ENCODE measurements at regions not wholly inside any gene's neighbourhood (a gene's known extent, or its start where the extent isn't known, plus 50 kb on each side); places are given as distances from the start of the nearest gene placed in this dataset.

DNA sequence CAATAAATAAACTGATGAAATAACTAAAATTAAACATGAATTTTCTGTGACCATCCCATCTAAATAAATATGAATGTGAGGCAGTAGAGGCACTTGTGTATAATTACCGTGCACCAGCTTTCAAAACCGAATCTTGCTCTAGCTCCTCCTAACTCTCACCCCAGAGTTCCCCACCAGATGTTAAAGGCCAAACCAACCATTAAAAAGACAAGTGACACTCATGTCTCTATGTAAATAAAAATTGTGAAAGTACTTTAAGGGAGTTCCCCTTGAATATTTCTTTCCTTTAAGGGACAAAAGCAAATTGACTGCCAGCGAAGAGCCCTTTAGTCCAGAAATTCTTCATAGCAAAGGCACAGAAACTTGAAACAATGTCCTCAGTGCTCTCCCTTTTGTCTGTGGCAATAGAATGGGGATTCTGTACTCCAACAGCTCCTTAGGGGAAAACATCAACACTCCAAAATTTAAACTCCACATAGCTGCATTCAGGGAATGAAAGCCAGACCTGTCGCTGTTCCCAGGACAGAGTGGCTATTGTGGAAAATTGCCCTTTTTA is 101.7 kb upstream of the SOX21 start:
- ATAC-seq (no peak), DNase-seq (ENCODE audit: low spot score) (no peak)
- CTCF ChIA-PET: interaction anchor here (1.2 kb wide), 1 partner anchor 14 kb away, joined by 4 read pairs; no protein-coding TSS in a partner anchor
- Mint-ChIP-seq H3K27me3 (ENCODE audit: low read depth) (no peaks in the 10 kb centered on the region), H3K36me3 (no peaks in the 10 kb centered on the region), H3K9me3 (no peaks in the 10 kb centered on the region; the same call in 1 of the 2 replicates), H3K27ac (no peak overlapping the region), H3K4me3 (no peak overlapping the region), H3K4me1 (peaks cover 11% of the 10 kb centered on the region)
- no peak for TF ChIP-seq MYBL2 (CRISPR knock-in tag; IDR thresholded peaks at IDR 0.05)
- TF ChIP-seq JAZF1 (CRISPR knock-in tag; IDR thresholded peaks at IDR 0.05): no peak
- no peak for TF ChIP-seq NR1H2 (CRISPR knock-in tag; IDR thresholded peaks at IDR 0.05)
- TF ChIP-seq JUN (CRISPR knock-in tag; IDR thresholded peaks at IDR 0.05): no peak
- TF ChIP-seq, protein P1, sequence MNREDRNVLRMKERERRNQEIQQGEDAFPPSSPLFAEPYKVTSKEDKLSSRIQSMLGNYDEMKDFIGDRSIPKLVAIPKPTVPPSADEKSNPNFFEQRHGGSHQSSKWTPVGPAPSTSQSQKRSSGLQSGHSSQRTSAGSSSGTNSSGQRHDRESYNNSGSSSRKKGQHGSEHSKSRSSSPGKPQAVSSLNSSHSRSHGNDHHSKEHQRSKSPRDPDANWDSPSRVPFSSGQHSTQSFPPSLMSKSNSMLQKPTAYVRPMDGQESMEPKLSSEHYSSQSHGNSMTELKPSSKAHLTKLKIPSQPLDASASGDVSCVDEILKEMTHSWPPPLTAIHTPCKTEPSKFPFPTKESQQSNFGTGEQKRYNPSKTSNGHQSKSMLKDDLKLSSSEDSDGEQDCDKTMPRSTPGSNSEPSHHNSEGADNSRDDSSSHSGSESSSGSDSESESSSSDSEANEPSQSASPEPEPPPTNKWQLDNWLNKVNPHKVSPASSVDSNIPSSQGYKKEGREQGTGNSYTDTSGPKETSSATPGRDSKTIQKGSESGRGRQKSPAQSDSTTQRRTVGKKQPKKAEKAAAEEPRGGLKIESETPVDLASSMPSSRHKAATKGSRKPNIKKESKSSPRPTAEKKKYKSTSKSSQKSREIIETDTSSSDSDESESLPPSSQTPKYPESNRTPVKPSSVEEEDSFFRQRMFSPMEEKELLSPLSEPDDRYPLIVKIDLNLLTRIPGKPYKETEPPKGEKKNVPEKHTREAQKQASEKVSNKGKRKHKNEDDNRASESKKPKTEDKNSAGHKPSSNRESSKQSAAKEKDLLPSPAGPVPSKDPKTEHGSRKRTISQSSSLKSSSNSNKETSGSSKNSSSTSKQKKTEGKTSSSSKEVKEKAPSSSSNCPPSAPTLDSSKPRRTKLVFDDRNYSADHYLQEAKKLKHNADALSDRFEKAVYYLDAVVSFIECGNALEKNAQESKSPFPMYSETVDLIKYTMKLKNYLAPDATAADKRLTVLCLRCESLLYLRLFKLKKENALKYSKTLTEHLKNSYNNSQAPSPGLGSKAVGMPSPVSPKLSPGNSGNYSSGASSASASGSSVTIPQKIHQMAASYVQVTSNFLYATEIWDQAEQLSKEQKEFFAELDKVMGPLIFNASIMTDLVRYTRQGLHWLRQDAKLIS (CRISPR knock-in tag; IDR thresholded peaks at IDR 0.05; ENCODE audit: borderline replicate concordance): no peak
- no peak for TF ChIP-seq RORB (CRISPR knock-in tag; IDR thresholded peaks at IDR 0.05)
- TF ChIP-seq, protein P2, sequence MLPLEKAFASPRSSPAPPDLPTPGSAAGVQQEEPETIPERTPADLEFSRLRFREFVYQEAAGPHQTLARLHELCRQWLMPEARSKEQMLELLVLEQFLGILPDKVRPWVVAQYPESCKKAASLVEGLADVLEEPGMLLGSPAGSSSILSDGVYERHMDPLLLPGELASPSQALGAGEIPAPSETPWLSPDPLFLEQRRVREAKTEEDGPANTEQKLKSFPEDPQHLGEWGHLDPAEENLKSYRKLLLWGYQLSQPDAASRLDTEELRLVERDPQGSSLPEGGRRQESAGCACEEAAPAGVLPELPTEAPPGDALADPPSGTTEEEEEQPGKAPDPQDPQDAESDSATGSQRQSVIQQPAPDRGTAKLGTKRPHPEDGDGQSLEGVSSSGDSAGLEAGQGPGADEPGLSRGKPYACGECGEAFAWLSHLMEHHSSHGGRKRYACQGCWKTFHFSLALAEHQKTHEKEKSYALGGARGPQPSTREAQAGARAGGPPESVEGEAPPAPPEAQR (CRISPR knock-in tag; IDR thresholded peaks at IDR 0.05): no peak
- TF ChIP-seq NR2C2 (CRISPR knock-in tag; IDR thresholded peaks at IDR 0.05): no peak
- TF ChIP-seq FOXP1 (CRISPR knock-in tag; IDR thresholded peaks at IDR 0.05; ENCODE audit: borderline replicate concordance): no peak
- TF ChIP-seq SOX15 (CRISPR knock-in tag; IDR thresholded peaks at IDR 0.05): no peak
- TF ChIP-seq, protein P3, sequence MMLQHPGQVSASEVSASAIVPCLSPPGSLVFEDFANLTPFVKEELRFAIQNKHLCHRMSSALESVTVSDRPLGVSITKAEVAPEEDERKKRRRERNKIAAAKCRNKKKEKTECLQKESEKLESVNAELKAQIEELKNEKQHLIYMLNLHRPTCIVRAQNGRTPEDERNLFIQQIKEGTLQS (CRISPR knock-in tag; conservative IDR thresholded peaks at IDR 0.05): no peak
- TF ChIP-seq ZNF416 (CRISPR knock-in tag; IDR thresholded peaks at IDR 0.05): no peak
- TF ChIP-seq ZNF423 (CRISPR knock-in tag; IDR thresholded peaks at IDR 0.05): no peak
- TF ChIP-seq ZNF317 (CRISPR knock-in tag; IDR thresholded peaks at IDR 0.05; ENCODE audit: borderline replicate concordance, low read depth): no peak
- TF ChIP-seq, protein P4, sequence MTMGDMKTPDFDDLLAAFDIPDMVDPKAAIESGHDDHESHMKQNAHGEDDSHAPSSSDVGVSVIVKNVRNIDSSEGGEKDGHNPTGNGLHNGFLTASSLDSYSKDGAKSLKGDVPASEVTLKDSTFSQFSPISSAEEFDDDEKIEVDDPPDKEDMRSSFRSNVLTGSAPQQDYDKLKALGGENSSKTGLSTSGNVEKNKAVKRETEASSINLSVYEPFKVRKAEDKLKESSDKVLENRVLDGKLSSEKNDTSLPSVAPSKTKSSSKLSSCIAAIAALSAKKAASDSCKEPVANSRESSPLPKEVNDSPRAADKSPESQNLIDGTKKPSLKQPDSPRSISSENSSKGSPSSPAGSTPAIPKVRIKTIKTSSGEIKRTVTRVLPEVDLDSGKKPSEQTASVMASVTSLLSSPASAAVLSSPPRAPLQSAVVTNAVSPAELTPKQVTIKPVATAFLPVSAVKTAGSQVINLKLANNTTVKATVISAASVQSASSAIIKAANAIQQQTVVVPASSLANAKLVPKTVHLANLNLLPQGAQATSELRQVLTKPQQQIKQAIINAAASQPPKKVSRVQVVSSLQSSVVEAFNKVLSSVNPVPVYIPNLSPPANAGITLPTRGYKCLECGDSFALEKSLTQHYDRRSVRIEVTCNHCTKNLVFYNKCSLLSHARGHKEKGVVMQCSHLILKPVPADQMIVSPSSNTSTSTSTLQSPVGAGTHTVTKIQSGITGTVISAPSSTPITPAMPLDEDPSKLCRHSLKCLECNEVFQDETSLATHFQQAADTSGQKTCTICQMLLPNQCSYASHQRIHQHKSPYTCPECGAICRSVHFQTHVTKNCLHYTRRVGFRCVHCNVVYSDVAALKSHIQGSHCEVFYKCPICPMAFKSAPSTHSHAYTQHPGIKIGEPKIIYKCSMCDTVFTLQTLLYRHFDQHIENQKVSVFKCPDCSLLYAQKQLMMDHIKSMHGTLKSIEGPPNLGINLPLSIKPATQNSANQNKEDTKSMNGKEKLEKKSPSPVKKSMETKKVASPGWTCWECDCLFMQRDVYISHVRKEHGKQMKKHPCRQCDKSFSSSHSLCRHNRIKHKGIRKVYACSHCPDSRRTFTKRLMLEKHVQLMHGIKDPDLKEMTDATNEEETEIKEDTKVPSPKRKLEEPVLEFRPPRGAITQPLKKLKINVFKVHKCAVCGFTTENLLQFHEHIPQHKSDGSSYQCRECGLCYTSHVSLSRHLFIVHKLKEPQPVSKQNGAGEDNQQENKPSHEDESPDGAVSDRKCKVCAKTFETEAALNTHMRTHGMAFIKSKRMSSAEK (CRISPR knock-in tag; IDR thresholded peaks at IDR 0.05; ENCODE audit: borderline replicate concordance): no peak
- TF ChIP-seq, protein P5, sequence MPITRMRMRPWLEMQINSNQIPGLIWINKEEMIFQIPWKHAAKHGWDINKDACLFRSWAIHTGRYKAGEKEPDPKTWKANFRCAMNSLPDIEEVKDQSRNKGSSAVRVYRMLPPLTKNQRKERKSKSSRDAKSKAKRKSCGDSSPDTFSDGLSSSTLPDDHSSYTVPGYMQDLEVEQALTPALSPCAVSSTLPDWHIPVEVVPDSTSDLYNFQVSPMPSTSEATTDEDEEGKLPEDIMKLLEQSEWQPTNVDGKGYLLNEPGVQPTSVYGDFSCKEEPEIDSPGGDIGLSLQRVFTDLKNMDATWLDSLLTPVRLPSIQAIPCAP (CRISPR knock-in tag; IDR thresholded peaks at IDR 0.05): no peak
- TF ChIP-seq PRRX2 (CRISPR knock-in tag; IDR thresholded peaks at IDR 0.05): no peak
- TF ChIP-seq FOXK1 (CRISPR knock-in tag; IDR thresholded peaks at IDR 0.05): no peak
- TF ChIP-seq, protein P6, sequence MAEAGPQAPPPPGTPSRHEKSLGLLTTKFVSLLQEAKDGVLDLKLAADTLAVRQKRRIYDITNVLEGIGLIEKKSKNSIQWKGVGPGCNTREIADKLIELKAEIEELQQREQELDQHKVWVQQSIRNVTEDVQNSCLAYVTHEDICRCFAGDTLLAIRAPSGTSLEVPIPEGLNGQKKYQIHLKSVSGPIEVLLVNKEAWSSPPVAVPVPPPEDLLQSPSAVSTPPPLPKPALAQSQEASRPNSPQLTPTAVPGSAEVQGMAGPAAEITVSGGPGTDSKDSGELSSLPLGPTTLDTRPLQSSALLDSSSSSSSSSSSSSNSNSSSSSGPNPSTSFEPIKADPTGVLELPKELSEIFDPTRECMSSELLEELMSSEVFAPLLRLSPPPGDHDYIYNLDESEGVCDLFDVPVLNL (CRISPR knock-in tag; IDR thresholded peaks at IDR 0.05; ENCODE audit: borderline replicate concordance, low read depth): no peak
- POLR2A ChIA-PET: no interaction called here
